MM.1S (cell line): ENCODE measurements at regions not wholly inside any gene's neighbourhood (a gene's known extent, or its start where the extent isn't known, plus 50 kb on each side); places are given as distances from the start of the nearest gene placed in this dataset.

ENCODE experiments used
- DNase-seq: peaks from one replicate; pipeline ENCODE4 v3.0.0-alpha.2; 2015
- H2AFZ ChIP-seq: fragments of 300-600 bp; sonication (generic); 2 replicates; pipeline ENCODE4 v1.6.0; 2016; ENCODE audit warnings: antibody characterized with exemption, low read length
- H3F3A ChIP-seq: fragments of 300-600 bp; sonication (generic); 2 replicates; pipeline ENCODE4 v1.6.1; 2016; ENCODE audit warnings: mild to moderate bottlenecking, antibody characterized with exemption, low read length, moderate library complexity, mixed read lengths; ENCODE audit not compliant: insufficient read depth
- H3K27ac ChIP-seq: fragments of 300-600 bp; sonication (generic); 2 replicates; pipeline ENCODE4 v1.5.1; 2016; ENCODE audit warnings: mild to moderate bottlenecking, low read length
- H3K27me3 ChIP-seq: fragments of 300-600 bp; sonication (generic); replicated peaks from 2 replicates; pipeline ENCODE4 v1.6.0; 2016; ENCODE audit warnings: low read length; ENCODE audit not compliant: insufficient read depth
- H3K36me3 ChIP-seq: fragments of 300-600 bp; sonication (generic); replicated peaks from 2 replicates; pipeline ENCODE4 v1.6.1; 2016; ENCODE audit warnings: mild to moderate bottlenecking, low read length, mixed read lengths; ENCODE audit not compliant: insufficient read depth
- H3K4me1 ChIP-seq: fragments of 300-600 bp; sonication (generic); 2 replicates; pipeline ENCODE4 v1.6.1; 2016; ENCODE audit warnings: low read length, mixed read lengths
- H3K4me2 ChIP-seq: fragments of 300-600 bp; sonication (generic); 2 replicates; pipeline ENCODE4 v1.6.0; 2016; ENCODE audit warnings: low read depth, low read length
- H3K4me3 ChIP-seq: fragments of 300-600 bp; sonication (generic); 2 replicates; pipeline ENCODE4 v1.5.1; 2016; ENCODE audit warnings: low read length, mixed read lengths
- H3K79me2 ChIP-seq: fragments of 300-600 bp; sonication (generic); 2 replicates; pipeline ENCODE4 v1.6.1; 2016; ENCODE audit warnings: mixed run types, low read length, mixed read lengths
- H3K9ac ChIP-seq: fragments of 300-600 bp; sonication (generic); 2 replicates; pipeline ENCODE4 v1.6.1; 2016; ENCODE audit warnings: low read length, mixed read lengths
- H3K9me2 ChIP-seq: fragments of 300-600 bp; sonication (generic); replicated peaks from 2 replicates; pipeline ENCODE4 v1.6.1; 2016; ENCODE audit warnings: mild to moderate bottlenecking, low read length, mixed read lengths; ENCODE audit not compliant: insufficient read depth
- H3K9me3 ChIP-seq: fragments of 300-600 bp; sonication (generic); replicated peaks from 2 replicates; pipeline ENCODE4 v1.6.1; 2016; ENCODE audit warnings: mild to moderate bottlenecking, low read length, mixed read lengths; ENCODE audit not compliant: insufficient read depth
- H4K20me1 ChIP-seq: fragments of 300-600 bp; sonication (generic); 2 replicates; pipeline ENCODE4 v1.6.1; 2016; ENCODE audit warnings: mild to moderate bottlenecking, low read length, moderate library complexity, mixed read lengths; ENCODE audit not compliant: insufficient read depth
- EZH2 ChIP-seq: fragments of 300-600 bp; sonication (generic); optimal IDR thresholded peaks from 2 replicates; pipeline ENCODE3; 2017; ENCODE audit warnings: low read depth, mild to moderate bottlenecking, antibody characterized with exemption, low read length, mixed read lengths
- EZH2phosphoT487 ChIP-seq: fragments of 300-600 bp; sonication (generic); IDR thresholded peaks from 2 replicates; pipeline ENCODE4 v1.6.1; 2018; ENCODE audit warnings: antibody characterized with exemption, low read length
- TF ChIP-seq, protein P1 (sequence below): fragments of 300-600 bp; sonication (generic); IDR thresholded peaks from 2 replicates; pipeline ENCODE4 v1.5.1; 2016; ENCODE audit warnings: antibody characterized with exemption, low read length, mixed read lengths

DNA sequence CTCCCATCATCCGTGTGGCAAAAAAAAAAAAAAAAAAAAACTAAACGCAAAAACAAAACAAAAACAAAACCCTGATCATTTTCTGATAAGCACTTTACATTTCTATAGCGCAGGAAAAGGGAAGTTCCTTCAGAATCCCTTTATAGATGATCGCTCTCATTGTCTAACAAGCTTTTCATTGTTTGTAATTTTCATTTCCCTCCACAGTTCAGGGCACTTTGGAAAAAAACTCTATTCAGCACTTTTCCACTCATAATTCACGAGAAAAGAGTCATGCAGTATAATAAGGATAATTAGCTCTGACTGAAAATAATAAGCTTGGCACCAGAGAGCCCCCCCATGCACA is 89.4 kb upstream of the ATXN1 start:
- H4K20me1 ChIP-seq = no peaks in the 10 kb centered on the region
- H3K27ac ChIP-seq = no peak overlapping the region
- no peaks in the 10 kb centered on the region for H3K79me2 ChIP-seq
- no peaks in the 10 kb centered on the region for H3K36me3 ChIP-seq
- H3K9me3 ChIP-seq = no peaks in the 10 kb centered on the region
- H3K27me3 ChIP-seq = no peaks in the 10 kb centered on the region
- no peak overlapping the region for H3K4me3 ChIP-seq
- H3K4me1 ChIP-seq = no peaks in the 10 kb centered on the region
- no peak overlapping the region for H3K9ac ChIP-seq
- no peaks in the 10 kb centered on the region for H3F3A ChIP-seq
- TF ChIP-seq EZH2phosphoT487 = no peak
- TF ChIP-seq, protein P1, sequence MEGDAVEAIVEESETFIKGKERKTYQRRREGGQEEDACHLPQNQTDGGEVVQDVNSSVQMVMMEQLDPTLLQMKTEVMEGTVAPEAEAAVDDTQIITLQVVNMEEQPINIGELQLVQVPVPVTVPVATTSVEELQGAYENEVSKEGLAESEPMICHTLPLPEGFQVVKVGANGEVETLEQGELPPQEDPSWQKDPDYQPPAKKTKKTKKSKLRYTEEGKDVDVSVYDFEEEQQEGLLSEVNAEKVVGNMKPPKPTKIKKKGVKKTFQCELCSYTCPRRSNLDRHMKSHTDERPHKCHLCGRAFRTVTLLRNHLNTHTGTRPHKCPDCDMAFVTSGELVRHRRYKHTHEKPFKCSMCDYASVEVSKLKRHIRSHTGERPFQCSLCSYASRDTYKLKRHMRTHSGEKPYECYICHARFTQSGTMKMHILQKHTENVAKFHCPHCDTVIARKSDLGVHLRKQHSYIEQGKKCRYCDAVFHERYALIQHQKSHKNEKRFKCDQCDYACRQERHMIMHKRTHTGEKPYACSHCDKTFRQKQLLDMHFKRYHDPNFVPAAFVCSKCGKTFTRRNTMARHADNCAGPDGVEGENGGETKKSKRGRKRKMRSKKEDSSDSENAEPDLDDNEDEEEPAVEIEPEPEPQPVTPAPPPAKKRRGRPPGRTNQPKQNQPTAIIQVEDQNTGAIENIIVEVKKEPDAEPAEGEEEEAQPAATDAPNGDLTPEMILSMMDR = no peak
- no peak for TF ChIP-seq EZH2
- no peaks in the 10 kb centered on the region for H3K9me2 ChIP-seq
- H3K4me2 ChIP-seq = no peak overlapping the region
- DNase-seq = no peak
- no peak overlapping the region for H2AFZ ChIP-seq

DNA sequence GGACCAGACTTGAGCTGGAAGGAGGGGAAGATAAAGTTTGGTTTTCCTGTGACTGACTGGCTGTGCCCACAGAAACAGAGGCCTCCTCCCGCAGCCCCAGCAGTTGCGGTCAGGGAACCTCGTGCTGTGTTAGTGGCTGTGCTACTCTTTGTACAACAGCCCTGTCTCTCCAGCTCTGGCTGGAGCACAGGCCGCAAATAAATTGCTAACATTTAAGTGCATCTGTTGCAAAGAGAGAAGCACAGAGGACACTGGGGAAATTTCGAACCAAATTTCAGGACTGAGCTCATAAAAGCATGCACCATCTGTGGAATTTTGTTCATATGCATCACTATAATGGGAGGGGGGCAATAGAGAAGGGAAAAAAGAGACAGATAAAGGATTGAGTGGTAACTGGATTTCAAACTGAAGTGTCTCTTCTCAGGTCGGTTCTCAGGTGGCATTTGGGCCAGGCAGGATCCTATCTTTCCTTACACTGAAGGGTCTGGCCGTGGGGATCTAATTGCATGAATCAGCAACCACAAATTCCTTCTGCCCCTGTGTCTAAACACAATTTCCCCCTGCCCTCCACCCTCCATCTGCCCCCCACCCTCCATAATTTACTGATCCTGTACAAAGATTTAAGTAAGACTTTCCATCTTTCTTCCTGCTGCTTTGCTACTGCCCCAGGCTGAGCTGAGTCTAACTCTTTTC is 88.9 kb upstream of the ATXN1 start:
- no peak overlapping the region for H3K4me3 ChIP-seq
- TF ChIP-seq, protein P1 = no peak
- TF ChIP-seq EZH2 (no peak), EZH2phosphoT487 (no peak)
- H3K27me3 ChIP-seq = no peaks in the 10 kb centered on the region
- no peaks in the 10 kb centered on the region for H3K9me3 ChIP-seq
- H3K27ac ChIP-seq = no peak overlapping the region
- no peaks in the 10 kb centered on the region for H4K20me1 ChIP-seq
- no peak for DNase-seq
- no peaks in the 10 kb centered on the region for H3K79me2 ChIP-seq
- no peaks in the 10 kb centered on the region for H3K4me1 ChIP-seq
- H3K9me2 ChIP-seq = no peaks in the 10 kb centered on the region
- no peaks in the 10 kb centered on the region for H3F3A ChIP-seq
- no peak overlapping the region for H2AFZ ChIP-seq
- no peaks in the 10 kb centered on the region for H3K36me3 ChIP-seq
- no peak overlapping the region for H3K9ac ChIP-seq
- H3K4me2 ChIP-seq = no peak overlapping the region

DNA sequence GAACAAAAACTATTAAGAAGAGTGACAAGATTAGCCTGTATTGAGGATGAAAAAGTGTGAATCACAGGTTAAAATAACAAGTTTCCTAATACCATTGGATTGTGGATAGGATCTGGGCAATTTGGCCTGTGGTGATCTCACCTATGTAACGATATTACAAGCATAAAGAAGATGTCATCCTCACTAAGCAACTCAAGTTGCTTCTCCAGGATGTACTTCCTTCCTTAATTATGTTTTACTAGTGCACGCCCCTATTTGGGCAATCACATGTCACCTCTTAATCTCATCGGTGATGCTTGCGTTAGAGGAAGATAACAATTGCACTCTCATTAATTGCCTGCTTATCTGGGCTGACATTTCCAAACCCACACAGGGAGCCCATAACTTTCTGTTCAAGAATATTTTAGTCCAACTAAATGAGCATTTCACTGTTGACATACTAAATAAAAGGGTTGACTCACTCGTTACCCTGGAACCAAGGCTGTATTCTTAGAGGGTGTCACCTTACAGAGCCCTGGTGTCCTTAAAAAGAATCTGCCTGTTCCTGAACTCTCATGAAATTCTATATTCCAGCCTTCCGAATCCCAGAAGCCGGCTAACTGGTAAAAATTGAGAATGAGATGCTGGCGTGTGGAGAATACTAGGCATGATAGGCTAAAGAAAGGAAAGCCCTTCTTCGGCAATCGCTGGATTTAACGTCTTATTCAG is 88.2 kb upstream of the ATXN1 start:
- no peaks in the 10 kb centered on the region for H3K9me3 ChIP-seq
- H3K79me2 ChIP-seq = no peaks in the 10 kb centered on the region
- H3K4me2 ChIP-seq = no peak overlapping the region
- no peaks in the 10 kb centered on the region for H4K20me1 ChIP-seq
- no peak overlapping the region for H3K9ac ChIP-seq
- no peaks in the 10 kb centered on the region for H3K27me3 ChIP-seq
- no peaks in the 10 kb centered on the region for H3K36me3 ChIP-seq
- no peak for DNase-seq
- no peaks in the 10 kb centered on the region for H3F3A ChIP-seq
- no peak overlapping the region for H2AFZ ChIP-seq
- no peak for TF ChIP-seq EZH2phosphoT487
- TF ChIP-seq, protein P1 = no peak
- no peak for TF ChIP-seq EZH2
- H3K9me2 ChIP-seq = no peaks in the 10 kb centered on the region
- no peak overlapping the region for H3K4me3 ChIP-seq
- no peaks in the 10 kb centered on the region for H3K4me1 ChIP-seq
- no peak overlapping the region for H3K27ac ChIP-seq
